HEK293 (cell line): ENCODE measurements at regions not wholly inside any gene's neighbourhood (a gene's known extent, or its start where the extent isn't known, plus 50 kb on each side); places are given as distances from the start of the nearest gene placed in this dataset.
"Not testable (repeated sequence)": the region's sequence is repeated elsewhere in the genome, so short reads cannot be mapped to it uniquely, and the experiment has no call there.

Experiments
- CTCF ChIP-seq: fragments of 450-650 bp; formaldehyde crosslinking; IDR thresholded peaks from 2 replicates; pipeline ENCODE4 v1.5.1; 2016; ENCODE audit warnings: missing biosample characterization, missing genetic modification characterization
- MZF1 ChIP-seq: fragments of 450-650 bp; formaldehyde crosslinking; IDR thresholded peaks from 2 replicates; pipeline ENCODE4 v1.5.1; 2017; ENCODE audit warnings: missing biosample characterization, missing genetic modification characterization, borderline replicate concordance
- PBX3 ChIP-seq: sonication (generic); formaldehyde crosslinking; IDR thresholded peaks from 2 replicates; pipeline ENCODE4 v1.8.1; 2022; ENCODE audit warnings: mild to moderate bottlenecking, moderate library complexity, missing genetic modification reagents
- REST ChIP-seq: fragments of 450-650 bp; formaldehyde crosslinking; IDR thresholded peaks from 2 replicates; pipeline ENCODE4 v1.5.1; 2016; ENCODE audit warnings: missing biosample characterization, missing genetic modification characterization
- TCF7L2 ChIP-seq: IDR thresholded peaks from 2 replicates; pipeline ENCODE4 v1.6.1; 2011; ENCODE audit warnings: low read depth, mild to moderate bottlenecking, inconsistent platforms, low read length, moderate library complexity, borderline replicate concordance
- ZBTB21 ChIP-seq: fragments of 450-650 bp; formaldehyde crosslinking; IDR thresholded peaks from 2 replicates; pipeline ENCODE4 v1.5.1; 2017; ENCODE audit warnings: missing biosample characterization, missing genetic modification characterization
- ZBTB6 ChIP-seq: fragments of 450-650 bp; formaldehyde crosslinking; IDR thresholded peaks from 2 replicates; pipeline ENCODE4 v1.5.1; 2017; ENCODE audit warnings: missing biosample characterization, missing genetic modification characterization
- ZEB2 ChIP-seq: fragments of 450-650 bp; formaldehyde crosslinking; IDR thresholded peaks from 2 replicates; pipeline ENCODE4 v1.5.1; 2016; ENCODE audit warnings: missing biosample characterization, missing genetic modification characterization
- ZNF518A ChIP-seq: fragments of 450-650 bp; formaldehyde crosslinking; conservative IDR thresholded peaks from 2 replicates; pipeline ENCODE4 v1.5.1; 2016; ENCODE audit warnings: low read depth, missing biosample characterization, missing genetic modification characterization
- ZNF76 ChIP-seq: fragments of 450-650 bp; formaldehyde crosslinking; IDR thresholded peaks from 2 replicates; pipeline ENCODE4; 2016; ENCODE audit warnings: low read depth, missing biosample characterization, missing genetic modification characterization, borderline replicate concordance
- ZNF792 ChIP-seq: fragments of 450-650 bp; formaldehyde crosslinking; IDR thresholded peaks from 2 replicates; pipeline ENCODE4 v1.5.1; 2016; ENCODE audit warnings: missing biosample characterization, missing genetic modification characterization
- ZSCAN30 ChIP-seq: fragments of 450-650 bp; IDR thresholded peaks from 2 replicates; pipeline ENCODE4 v1.5.1; 2018; ENCODE audit warnings: missing biosample characterization, mild to moderate bottlenecking, missing genetic modification characterization, moderate library complexity

GRCh38 chr11:71705738-71706432 is 123.2 kb upstream of the KRTAP5-11 start:
- TF ChIP-seq ZBTB21 (tag by site-specific recombination); PBX3; CTCF (tag by site-specific recombination); ZEB2 (tag by site-specific recombination); ZSCAN30 (tag by site-specific recombination); ZBTB6 (tag by site-specific recombination); TCF7L2; ZNF76 (tag by site-specific recombination); REST (tag by site-specific recombination); MZF1 (tag by site-specific recombination); ZNF518A; ZNF792: not testable (repeated sequence)
